GM21360 (cell line): ENCODE measurements at regions not wholly inside any gene's neighbourhood (a gene's known extent, or its start where the extent isn't known, plus 50 kb on each side); places are given as distances from the start of the nearest gene placed in this dataset.

Experiments used
- ATAC-seq: cut with Tn5 transposase; IDR thresholded peaks from one replicate; pipeline ENCODE4 v1.9.1; 2021; ENCODE audit warnings: mild to moderate bottlenecking, moderate library complexity; ENCODE audit not compliant: unreplicated experiment

- ATAC-seq, result no peak
Measured at GRCh38 chr7:46652317-46652716, 731.2 kb upstream of the IGFBP3 start.

- ATAC-seq, result no peak
Measured at GRCh38 chr7:46651561-46652088, 730.6 kb upstream of the IGFBP3 start.

- ATAC-seq, result no peak
Measured at GRCh38 chr7:46651070-46651469, 730.0 kb upstream of the IGFBP3 start.

GRCh38 chr7:46649876-46650275 lies 728.8 kb upstream of the IGFBP3 start:
- no peak for ATAC-seq

DNA sequence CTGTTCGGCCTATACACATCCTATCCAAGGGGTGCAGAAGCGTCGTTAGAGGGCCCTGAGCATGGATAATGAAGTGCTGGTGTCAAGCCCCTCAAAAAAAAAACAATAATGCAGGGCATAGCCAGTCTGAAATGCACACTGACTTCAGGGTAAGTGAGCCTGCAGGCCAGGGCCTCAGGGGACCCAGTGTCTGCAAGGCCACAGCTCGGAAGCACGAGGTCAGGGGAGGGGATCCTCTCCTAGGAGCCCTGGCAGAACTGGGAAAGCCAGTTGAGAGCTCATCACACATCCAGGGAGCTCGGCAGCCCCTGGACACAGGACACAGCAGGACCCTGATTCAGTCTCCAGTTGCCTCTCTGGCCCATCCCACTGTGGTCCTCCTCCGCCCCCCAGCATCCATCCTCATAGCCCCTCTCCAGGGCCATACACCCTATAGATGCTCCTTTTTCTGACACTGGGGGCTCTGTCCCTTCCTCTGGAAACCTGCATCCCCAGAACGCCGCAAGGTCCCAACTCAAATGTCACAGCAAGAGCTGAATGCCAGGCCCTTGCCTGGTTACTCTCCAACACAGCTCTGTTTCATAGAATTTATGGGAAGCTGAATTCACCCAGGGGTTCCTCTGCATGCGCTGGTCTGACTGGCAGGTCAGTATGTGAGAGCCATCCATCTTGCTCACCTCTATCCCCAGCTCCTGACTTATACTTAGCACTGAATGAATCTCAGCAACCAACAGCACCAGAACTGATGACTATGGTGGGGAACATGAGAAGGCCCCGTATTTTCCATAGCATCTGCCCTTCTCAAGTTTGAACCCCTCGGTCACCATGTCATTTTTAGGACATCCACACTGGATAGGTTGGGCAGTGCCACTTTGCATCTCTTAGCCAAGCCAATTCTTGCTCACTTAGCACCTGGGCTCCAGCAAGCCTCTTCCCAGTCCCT lies 717.0 kb upstream of the IGFBP3 start:
- ATAC-seq, result no peak

DNA sequence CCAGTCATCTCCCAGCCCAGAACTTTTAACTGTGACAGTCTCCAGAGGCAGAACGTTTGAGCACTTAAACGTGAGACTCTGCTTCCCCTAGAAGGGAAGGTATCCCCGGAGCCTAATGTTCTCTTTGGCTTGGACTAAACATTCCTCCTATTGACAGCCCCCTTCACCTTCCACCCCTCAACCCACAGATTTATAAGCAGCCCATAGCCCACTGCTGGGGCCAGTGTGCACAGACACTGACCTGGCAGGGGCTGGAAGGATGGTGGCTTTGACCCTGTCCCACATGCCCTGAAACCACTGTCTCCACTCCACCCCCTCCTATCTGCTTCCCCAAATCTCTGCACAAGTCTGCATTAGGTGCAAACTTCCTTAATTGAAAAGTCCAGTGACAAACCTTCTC lies 715.0 kb upstream of the IGFBP3 start:
- no peak for ATAC-seq

DNA sequence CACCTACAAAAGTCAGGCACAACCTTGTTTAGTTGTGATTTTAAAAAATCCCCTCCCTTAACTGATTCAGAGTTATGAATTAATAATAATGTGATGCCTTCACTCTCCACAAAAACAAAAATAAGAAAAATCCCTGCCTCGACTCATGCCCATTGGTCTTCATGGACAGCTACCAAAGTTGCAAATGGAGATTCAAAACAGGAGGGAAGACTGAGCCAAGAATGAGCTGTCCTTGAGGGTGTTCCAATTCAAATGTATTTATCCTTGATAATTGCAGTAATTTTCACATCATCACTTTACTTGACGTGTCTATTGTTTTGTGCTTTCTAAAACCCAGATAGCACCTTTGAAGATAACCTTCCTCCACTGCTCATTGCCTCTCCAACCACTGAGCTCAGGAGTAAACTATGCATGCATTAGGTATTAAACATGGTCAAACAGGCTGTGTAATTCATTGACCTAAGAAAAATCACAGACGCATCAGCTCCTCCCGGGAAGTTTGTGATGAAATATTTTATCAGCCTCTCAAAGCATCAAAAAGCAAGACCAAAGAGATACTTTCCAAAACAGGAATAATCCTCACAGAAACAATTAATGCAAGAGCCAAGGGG lies 712.7 kb upstream of the IGFBP3 start:
- ATAC-seq, result no peak

GRCh38 chr7:46633200-46633599 lies 712.1 kb upstream of the IGFBP3 start:
- no peak for ATAC-seq

- no peak for ATAC-seq
Measured at GRCh38 chr7:46630031-46630430, 709.0 kb upstream of the IGFBP3 start.

DNA sequence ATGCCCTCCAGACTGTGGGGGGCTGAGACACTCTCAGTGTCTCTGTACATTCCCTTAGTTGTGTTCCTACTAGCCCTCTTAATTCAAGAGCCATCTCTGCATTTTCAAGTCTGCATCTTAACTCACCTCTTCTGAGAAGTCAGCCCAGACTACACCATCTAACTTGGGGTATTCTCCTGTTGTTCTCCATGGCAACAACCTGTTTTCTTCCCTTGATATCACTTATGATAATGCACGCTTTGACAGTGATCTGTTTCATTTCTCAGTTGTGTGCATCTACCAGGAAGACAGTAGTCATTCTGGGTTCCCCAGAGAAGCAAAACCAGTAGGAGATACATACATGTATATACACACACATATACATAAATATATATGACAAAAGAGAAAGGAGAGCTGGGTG lies 707.3 kb upstream of the IGFBP3 start:
- no peak for ATAC-seq

DNA sequence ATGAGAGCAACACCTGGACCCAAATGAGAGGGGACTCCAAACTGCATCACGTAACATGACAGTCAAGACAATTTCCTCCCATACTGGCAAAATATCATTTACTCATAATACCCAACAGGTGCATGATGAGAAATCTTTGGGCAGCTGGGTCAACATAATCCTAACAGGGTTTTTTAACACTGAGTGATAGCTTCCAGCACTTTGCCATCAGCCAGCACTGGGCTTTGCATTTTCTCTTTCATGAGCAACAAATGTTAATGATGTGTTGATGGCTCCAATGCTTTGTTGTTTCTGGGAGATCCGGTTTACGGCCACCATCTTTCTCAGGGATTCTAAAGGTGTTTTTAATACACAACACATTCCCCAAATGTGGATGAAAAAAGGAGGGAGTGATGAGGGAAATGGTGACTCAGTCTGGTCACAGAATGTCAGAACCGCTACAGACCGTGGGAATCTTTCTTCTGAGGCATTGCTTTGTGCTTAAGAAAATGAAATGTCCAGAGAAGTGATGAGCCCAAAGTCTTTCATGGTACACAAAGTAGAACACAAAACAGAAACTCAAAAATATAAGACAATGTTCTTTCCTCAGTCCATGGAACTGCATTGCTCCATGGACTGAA lies 705.7 kb upstream of the IGFBP3 start:
- no peak for ATAC-seq

GRCh38 chr7:46626261-46626660 lies 705.2 kb upstream of the IGFBP3 start:
- ATAC-seq, result no peak

DNA sequence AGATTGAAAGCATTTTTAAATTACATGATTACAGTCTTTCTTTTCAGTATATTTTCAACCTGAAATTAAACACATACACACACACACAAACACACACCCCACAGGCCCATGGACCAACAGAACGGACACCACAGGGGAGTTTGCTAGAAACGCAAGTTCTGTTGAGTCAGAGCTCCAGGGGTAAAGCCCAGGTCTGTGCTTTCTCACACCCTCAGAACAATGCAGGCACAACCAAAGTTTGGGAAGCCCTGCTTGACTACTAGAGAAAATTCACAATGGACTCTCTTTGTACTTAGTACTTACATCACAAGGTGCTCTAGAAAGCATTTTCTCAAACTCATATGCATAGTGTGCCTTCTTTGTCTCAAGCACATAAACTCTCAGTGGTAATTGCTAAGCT lies 704.0 kb upstream of the IGFBP3 start:
- no peak for ATAC-seq

DNA sequence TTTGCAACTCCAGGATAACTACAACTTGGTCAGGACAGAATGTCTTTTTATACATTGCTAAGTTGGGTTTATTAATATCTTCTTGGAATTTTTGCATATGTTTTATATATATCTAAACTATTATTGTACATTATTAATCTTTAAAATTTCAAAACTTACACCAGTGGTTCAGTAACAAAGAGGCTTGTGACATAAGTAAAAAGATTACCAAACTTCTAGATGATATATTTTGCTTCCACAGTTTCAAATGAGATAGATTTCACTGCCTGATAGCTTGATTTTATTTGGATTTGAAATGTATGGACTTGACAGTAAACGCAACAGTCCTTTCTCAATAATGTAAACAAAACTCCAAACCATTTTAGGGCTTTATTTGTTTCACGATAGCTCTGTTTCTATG lies 701.2 kb upstream of the IGFBP3 start:
- ATAC-seq, result no peak

DNA sequence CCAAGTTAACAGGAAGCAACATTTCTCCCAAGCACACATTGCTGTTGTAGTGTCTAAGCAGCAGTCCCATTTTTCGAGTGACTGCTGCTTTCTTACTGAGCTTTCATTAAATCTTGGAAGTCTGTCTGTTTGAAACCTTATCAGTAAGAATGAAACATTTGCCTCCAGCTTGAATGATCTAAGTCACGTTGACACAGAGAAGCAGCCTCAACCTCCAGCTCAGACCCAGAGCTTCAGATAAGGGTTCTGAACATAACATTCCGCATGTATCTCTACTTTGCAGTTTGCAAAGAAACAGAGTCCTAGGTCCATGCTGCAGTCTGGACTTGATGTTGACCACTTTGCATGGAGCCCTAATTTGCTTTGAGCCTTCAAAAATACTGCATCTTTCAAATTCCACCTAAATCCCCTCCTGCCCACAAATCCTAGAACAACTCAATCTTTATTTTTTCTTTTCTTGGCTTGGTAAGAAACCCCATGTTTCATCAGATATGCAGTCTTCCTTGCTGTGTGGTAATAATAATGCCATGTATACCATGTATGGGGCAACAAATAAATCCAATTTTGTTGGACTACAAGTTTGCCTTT lies 698.7 kb upstream of the IGFBP3 start:
- ATAC-seq, result no peak

DNA sequence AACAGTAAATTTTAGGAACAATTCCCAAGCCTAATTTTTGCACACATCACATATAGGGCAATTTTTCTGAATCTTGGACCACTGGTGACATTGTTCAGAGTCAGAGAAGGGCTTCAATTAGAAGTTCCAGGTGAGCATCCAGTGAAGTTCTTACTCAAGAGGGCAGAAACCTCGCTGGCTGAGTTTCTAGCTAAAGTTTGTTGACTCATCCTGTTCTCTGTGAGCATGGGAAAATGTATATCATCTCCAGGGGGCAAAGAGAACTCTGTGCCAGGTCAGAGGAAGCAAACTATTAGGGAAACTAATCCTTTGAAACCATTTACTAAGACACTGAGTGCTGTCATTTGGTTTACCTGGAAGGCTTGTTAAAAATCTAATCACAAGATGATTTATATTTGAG lies 695.6 kb upstream of the IGFBP3 start:
- no peak for ATAC-seq

DNA sequence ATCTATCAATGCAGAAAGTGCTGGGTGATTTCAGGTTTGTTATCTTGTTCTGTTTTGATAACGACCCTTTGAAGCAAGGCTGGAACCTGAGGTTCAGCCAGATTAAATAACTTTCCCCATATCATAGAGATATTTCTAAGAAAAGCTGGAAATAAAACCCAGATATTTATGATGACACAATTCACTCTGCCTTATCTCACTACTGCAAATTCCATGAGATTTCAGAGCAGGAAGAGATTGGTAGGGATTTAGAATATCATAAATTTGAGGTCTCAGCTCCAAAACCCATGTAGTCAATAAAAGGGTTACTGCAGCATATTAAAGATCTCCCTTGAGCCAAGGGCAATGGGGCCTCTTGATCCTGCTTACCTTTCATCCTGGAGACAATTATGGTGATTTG lies 692.5 kb upstream of the IGFBP3 start:
- ATAC-seq, result no peak

- ATAC-seq, result no peak
Measured at GRCh38 chr7:46613116-46613515, 692.0 kb upstream of the IGFBP3 start.

- no peak for ATAC-seq
Measured at GRCh38 chr7:46611508-46611907, 690.4 kb upstream of the IGFBP3 start.

GRCh38 chr7:46610746-46611145 lies 689.7 kb upstream of the IGFBP3 start:
- no peak for ATAC-seq

- ATAC-seq, result no peak
Measured at GRCh38 chr7:46607176-46607575, 686.1 kb upstream of the IGFBP3 start.
